A549 (cell line): ENCODE measurements at regions not wholly inside any gene's neighbourhood (a gene's known extent, or its start where the extent isn't known, plus 50 kb on each side); places are given as distances from the start of the nearest gene placed in this dataset.

ENCODE experiments used
- ATAC-seq, 2 experiments: fragments of 200-7000 bp in 1 of 2; fragments of >200 bp in 1 of 2; cut with Nextera tagmentation in 1 of 2; cut with Tn5 transposase in 1 of 2; 3 replicates each; pipeline versions ENCODE4 v1.8.0 to v1.9.1; 2018 to 2020; ENCODE audit warnings: mild to moderate bottlenecking in 1 of 2, moderate library complexity in 1 of 2
- CTCF ChIA-PET: fragments of 300-600 bp; sonication (Branson Sonifier 250); formaldehyde crosslinking; extraction: SDS; loops from one replicate; lab custom pipeline; 2021; ENCODE audit warnings: antibody characterized with exemption, inconsistent platforms; lab: Yijun Ruan, JAX
- POLR2A ChIA-PET: fragments of 350-600 bp; formaldehyde crosslinking; extraction: SDS; loops from one replicate; lab custom pipeline; 2021; ENCODE audit warnings: antibody characterized with exemption, inconsistent platforms; lab: Yijun Ruan, JAX
- DNase-seq, 2 experiments: peaks; one replicate each; pipeline versions ENCODE4 v3.0.0 to v3.0.0-alpha.2; 2011 to 2016; ENCODE audit warnings: low read depth in 1 of 2, low spot score in 1 of 2
- FAIRE-seq: peaks from 2 replicates; lab custom pipeline; 2011; peaks lifted over from hg19 to GRCh38; lab: Jason Lieb, UNC
- H3K27ac ChIP-seq, 2 experiments: fragments of >200 bp; sonication (Bioruptor Twin); formaldehyde crosslinking; 3 replicates each; pipeline ENCODE4 v1.5.1; 2016 to 2017
- H3K4me1 ChIP-seq: fragments of >200 bp; sonication (Bioruptor Twin); formaldehyde crosslinking; 3 replicates; pipeline ENCODE4 v1.6.1; 2016
- H3K4me2 ChIP-seq: fragments of >200 bp; sonication (Bioruptor Twin); formaldehyde crosslinking; 3 replicates; pipeline ENCODE4 v1.6.1; 2016
- H3K4me3 ChIP-seq: fragments of >200 bp; sonication (Bioruptor Twin); formaldehyde crosslinking; 3 replicates; pipeline ENCODE4 v1.5.1; 2016
- H3K9me3 ChIP-seq: fragments of >200 bp; sonication (Bioruptor Twin); formaldehyde crosslinking; 3 replicates; pipeline ENCODE4 v1.6.1; 2016
- BHLHE40 ChIP-seq: IDR thresholded peaks from 2 replicates; pipeline ENCODE4 v1.6.1; 2012; ENCODE audit warnings: low read depth, low read length, inconsistent platforms
- CBX8 ChIP-seq: fragments of 200-600 bp; sonication (generic); IDR thresholded peaks from 2 replicates; pipeline ENCODE4 v1.6.1; 2016
- CEBPB ChIP-seq, 2 experiments: fragments of >200 bp in 1 of 2; sonication (Bioruptor Twin) in 1 of 2; formaldehyde crosslinking in 1 of 2; IDR thresholded peaks; 2 replicates each; pipeline ENCODE4 v1.6.1; 2012 to 2016
- CHD4 ChIP-seq: fragments of 200-600 bp; sonication (generic); IDR thresholded peaks from 2 replicates; pipeline ENCODE4 v1.6.1; 2016; ENCODE audit warnings: antibody characterized with exemption, mild to moderate bottlenecking, borderline replicate concordance
- E2F6 ChIP-seq: IDR thresholded peaks from 2 replicates; pipeline ENCODE4 v1.6.1; 2012; ENCODE audit warnings: low read depth, borderline replicate concordance
- EHF ChIP-seq: fragments of 250-450 bp; sonication (Bioruptor Pico); IDR thresholded peaks from 2 replicates; pipeline ENCODE4 v1.5.0; 2020; ENCODE audit warnings: mild to moderate bottlenecking
- EHMT2 ChIP-seq: fragments of 200-600 bp; sonication (generic); IDR thresholded peaks from 2 replicates; pipeline ENCODE4 v1.6.1; 2016; ENCODE audit warnings: antibody characterized with exemption, low read depth, mild to moderate bottlenecking, moderate library complexity
- FOSB ChIP-seq: fragments of 250-450 bp; sonication (Bioruptor Pico); IDR thresholded peaks from 2 replicates; pipeline ENCODE4 v1.5.0; 2020; ENCODE audit warnings: mild to moderate bottlenecking, moderate library complexity
- FOXS1 ChIP-seq: fragments of 250-450 bp; sonication (Bioruptor Pico); IDR thresholded peaks from 2 replicates; pipeline ENCODE4 v1.5.0; 2020; ENCODE audit warnings: mild to moderate bottlenecking, moderate library complexity
- HOXB5 ChIP-seq: fragments of 250-450 bp; sonication (Bioruptor Pico); IDR thresholded peaks from 2 replicates; pipeline ENCODE4 v1.5.0; 2020; ENCODE audit warnings: mild to moderate bottlenecking, moderate library complexity
- JUN ChIP-seq, 2 experiments: fragments of >200 bp; sonication (Bioruptor Twin); formaldehyde crosslinking; IDR thresholded peaks; 2 replicates in 1 of 2; 3 replicates in 1 of 2; pipeline ENCODE4 v1.6.1; 2016 to 2017
- MAFK ChIP-seq: fragments of 450-650 bp; IDR thresholded peaks from 2 replicates; pipeline ENCODE4 v1.6.1; 2014; ENCODE audit not compliant: partially characterized antibody
- NPAS2 ChIP-seq: fragments of 250-450 bp; sonication (Bioruptor Pico); IDR thresholded peaks from 2 replicates; pipeline ENCODE4 v1.8.0; 2022; ENCODE audit warnings: mild to moderate bottlenecking, moderate library complexity, borderline replicate concordance
- NR3C1 ChIP-seq: fragments of >200 bp; sonication (Bioruptor Twin); formaldehyde crosslinking; IDR thresholded peaks from 3 replicates; pipeline ENCODE4 v1.6.1; 2017
- PHF8 ChIP-seq: fragments of 200-600 bp; sonication (generic); IDR thresholded peaks from 2 replicates; pipeline ENCODE4 v1.6.1; 2016; ENCODE audit warnings: low read depth, mild to moderate bottlenecking, antibody characterized with exemption, moderate library complexity, borderline replicate concordance
- RAD21 ChIP-seq, 2 experiments: fragments of >200 bp in 1 of 2; sonication (Bioruptor Twin) in 1 of 2; formaldehyde crosslinking in 1 of 2; IDR thresholded peaks in 1 of 2; conservative IDR thresholded peaks in 1 of 2; 2 replicates in 1 of 2; 3 replicates in 1 of 2; pipeline ENCODE4 v1.6.1; 2012 to 2018; ENCODE audit warnings: inconsistent platforms in 1 of 2
- RARB ChIP-seq: fragments of 250-450 bp; sonication (Bioruptor Pico); IDR thresholded peaks from 2 replicates; pipeline ENCODE4 v1.8.0; 2021; ENCODE audit warnings: mild to moderate bottlenecking, moderate library complexity
- RFX5 ChIP-seq: fragments of 450-650 bp; IDR thresholded peaks from 2 replicates; pipeline ENCODE4 v1.7.1; 2014; ENCODE audit warnings: antibody characterized with exemption, mild to moderate bottlenecking, moderate library complexity
- RNF2 ChIP-seq: fragments of 200-600 bp; sonication (generic); IDR thresholded peaks from 2 replicates; pipeline ENCODE4 v1.6.1; 2016; ENCODE audit warnings: low read depth, mild to moderate bottlenecking, antibody characterized with exemption, moderate library complexity, borderline replicate concordance
- SREBF2 ChIP-seq: fragments of 450-650 bp; IDR thresholded peaks from 2 replicates; pipeline ENCODE4 v1.6.1; 2014; ENCODE audit warnings: mild to moderate bottlenecking, moderate library complexity
- TFCP2L1 ChIP-seq: fragments of 250-450 bp; sonication (Bioruptor Pico); IDR thresholded peaks from 2 replicates; pipeline ENCODE4 v1.5.0; 2021; ENCODE audit warnings: mild to moderate bottlenecking
- USF2 ChIP-seq: fragments of 450-650 bp; IDR thresholded peaks from 2 replicates; pipeline ENCODE4 v1.6.1; 2014; ENCODE audit warnings: antibody characterized with exemption
- WGBS: methylation state at CpG from one replicate; pipeline ENCODE4 v1.1.6; 2017; ENCODE audit errors: missing lambda C conversion rate; 5-methylcytosine and 5-hydroxymethylcytosine counted together
- TF ChIP-seq, protein P1 (sequence below): fragments of 150-350 bp; IDR thresholded peaks from 2 replicates; pipeline ENCODE4 v1.6.1; 2014; ENCODE audit warnings: low read depth, mild to moderate bottlenecking, low read length
- TF ChIP-seq, protein P2 (sequence below): fragments of 250-450 bp; sonication (Bioruptor Pico); IDR thresholded peaks from 2 replicates; pipeline ENCODE4 v1.5.0; 2020; ENCODE audit warnings: low read depth, mild to moderate bottlenecking, moderate library complexity
- TF ChIP-seq, protein P3 (sequence below): fragments of 200-600 bp; sonication (generic); IDR thresholded peaks from 2 replicates; pipeline ENCODE4 v1.6.1; 2016; ENCODE audit warnings: antibody characterized with exemption, mild to moderate bottlenecking, moderate library complexity
- TF ChIP-seq, protein P4 (sequence below): IDR thresholded peaks from 2 replicates; pipeline ENCODE4 v1.6.1; 2012

DNA sequence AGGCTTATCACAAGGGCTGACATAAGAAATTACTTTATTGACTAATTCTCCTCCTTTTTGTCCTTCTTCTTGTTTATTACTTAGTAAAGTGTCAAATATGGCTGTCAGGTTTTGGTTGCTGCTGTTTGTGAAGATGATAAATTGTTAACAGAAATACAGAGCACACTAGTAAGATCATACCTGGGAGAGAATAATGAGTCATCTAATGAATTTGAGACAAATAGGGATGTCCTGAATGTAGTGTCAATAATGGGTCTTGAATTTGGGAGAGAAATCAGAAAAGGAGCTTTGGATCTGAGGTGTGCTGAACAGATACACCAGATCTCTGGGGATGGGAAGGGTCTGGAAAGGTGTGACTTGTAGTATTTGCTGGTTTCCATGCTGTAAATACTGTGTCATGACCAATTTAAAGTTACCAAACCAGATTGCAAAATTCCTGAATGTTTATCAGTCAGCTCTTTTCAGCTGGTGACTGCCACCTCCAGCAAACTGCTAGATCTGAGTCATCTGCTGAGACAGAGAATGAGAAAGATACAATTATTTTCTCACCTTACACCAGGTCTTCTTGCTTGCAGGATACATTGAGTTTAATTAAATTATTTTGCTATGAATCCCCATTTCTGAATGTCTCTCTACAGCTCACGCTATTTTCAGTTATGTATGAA, 76.7 kb upstream of the SATB1 start:
- 3% methylated on average over 1 of the region's 1 CpG for WGBS
- CTCF ChIA-PET, result no interaction called here
- FAIRE-seq, result no peak

GRCh38 chr3:18500322-18500721, 75.2 kb upstream of the SATB1 start:
- ChIA-PET POLR2A (no interaction called here), CTCF (no interaction called here)
- FAIRE-seq (no peak), DNase-seq (no peak), ATAC-seq (no peak)
- no peak for TF ChIP-seq RNF2
- no peak for TF ChIP-seq TFCP2L1 (CRISPR knock-in tag)
- TF ChIP-seq FOXS1 (CRISPR knock-in tag), result no peak
- TF ChIP-seq, protein P1, sequence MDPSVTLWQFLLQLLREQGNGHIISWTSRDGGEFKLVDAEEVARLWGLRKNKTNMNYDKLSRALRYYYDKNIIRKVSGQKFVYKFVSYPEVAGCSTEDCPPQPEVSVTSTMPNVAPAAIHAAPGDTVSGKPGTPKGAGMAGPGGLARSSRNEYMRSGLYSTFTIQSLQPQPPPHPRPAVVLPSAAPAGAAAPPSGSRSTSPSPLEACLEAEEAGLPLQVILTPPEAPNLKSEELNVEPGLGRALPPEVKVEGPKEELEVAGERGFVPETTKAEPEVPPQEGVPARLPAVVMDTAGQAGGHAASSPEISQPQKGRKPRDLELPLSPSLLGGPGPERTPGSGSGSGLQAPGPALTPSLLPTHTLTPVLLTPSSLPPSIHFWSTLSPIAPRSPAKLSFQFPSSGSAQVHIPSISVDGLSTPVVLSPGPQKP, result no peak
- no peak for TF ChIP-seq RFX5
- no peak for TF ChIP-seq RAD21 (conservative IDR thresholded peaks at IDR 0.05 in 1 of 2, IDR thresholded peaks at IDR 0.05 in 1 of 2)
- TF ChIP-seq MAFK, result no peak
- TF ChIP-seq BHLHE40, result no peak
- 0% methylated on average over 2 of the region's 2 CpGs for WGBS
- no peaks in the 10 kb centered on the region for H3K9me3 ChIP-seq
- H3K4me2 ChIP-seq, result no peak overlapping the region
- H3K4me1 ChIP-seq, result no peaks in the 10 kb centered on the region
- H3K4me3 ChIP-seq, result no peak overlapping the region
- no peak overlapping the region for H3K27ac ChIP-seq

More for the DNA sequence above, 76.7 kb upstream of the SATB1 start:
- ATAC-seq (no peak), DNase-seq (no peak)
- POLR2A ChIA-PET, result no interaction called here
- Histone ChIP-seq H3K27ac (no peak overlapping the region), H3K4me1 (no peaks in the 10 kb centered on the region), H3K4me2 (no peak overlapping the region), H3K4me3 (no peak overlapping the region), H3K9me3 (no peaks in the 10 kb centered on the region)
- TF ChIP-seq NPAS2 (CRISPR knock-in tag) (no peak), USF2 (no peak), EHF (CRISPR knock-in tag) (no peak), E2F6 (no peak), NR3C1 (no peak), RNF2 (no peak), HOXB5 (CRISPR knock-in tag) (no peak), FOXS1 (CRISPR knock-in tag) (no peak), EHMT2 (no peak), JUN (IDR thresholded peaks at IDR 0.05) (no peak), FOSB (CRISPR knock-in tag) (no peak), RARB (CRISPR knock-in tag) (no peak), PHF8 (no peak), CHD4 (no peak), SREBF2 (no peak), CBX8 (no peak), CEBPB (IDR thresholded peaks at IDR 0.05) (no peak)
- TF ChIP-seq, protein P2, sequence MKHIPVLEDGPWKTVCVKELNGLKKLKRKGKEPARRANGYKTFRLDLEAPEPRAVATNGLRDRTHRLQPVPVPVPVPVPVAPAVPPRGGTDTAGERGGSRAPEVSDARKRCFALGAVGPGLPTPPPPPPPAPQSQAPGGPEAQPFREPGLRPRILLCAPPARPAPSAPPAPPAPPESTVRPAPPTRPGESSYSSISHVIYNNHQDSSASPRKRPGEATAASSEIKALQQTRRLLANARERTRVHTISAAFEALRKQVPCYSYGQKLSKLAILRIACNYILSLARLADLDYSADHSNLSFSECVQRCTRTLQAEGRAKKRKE (CRISPR knock-in tag), result no peak
- TF ChIP-seq, protein P3, sequence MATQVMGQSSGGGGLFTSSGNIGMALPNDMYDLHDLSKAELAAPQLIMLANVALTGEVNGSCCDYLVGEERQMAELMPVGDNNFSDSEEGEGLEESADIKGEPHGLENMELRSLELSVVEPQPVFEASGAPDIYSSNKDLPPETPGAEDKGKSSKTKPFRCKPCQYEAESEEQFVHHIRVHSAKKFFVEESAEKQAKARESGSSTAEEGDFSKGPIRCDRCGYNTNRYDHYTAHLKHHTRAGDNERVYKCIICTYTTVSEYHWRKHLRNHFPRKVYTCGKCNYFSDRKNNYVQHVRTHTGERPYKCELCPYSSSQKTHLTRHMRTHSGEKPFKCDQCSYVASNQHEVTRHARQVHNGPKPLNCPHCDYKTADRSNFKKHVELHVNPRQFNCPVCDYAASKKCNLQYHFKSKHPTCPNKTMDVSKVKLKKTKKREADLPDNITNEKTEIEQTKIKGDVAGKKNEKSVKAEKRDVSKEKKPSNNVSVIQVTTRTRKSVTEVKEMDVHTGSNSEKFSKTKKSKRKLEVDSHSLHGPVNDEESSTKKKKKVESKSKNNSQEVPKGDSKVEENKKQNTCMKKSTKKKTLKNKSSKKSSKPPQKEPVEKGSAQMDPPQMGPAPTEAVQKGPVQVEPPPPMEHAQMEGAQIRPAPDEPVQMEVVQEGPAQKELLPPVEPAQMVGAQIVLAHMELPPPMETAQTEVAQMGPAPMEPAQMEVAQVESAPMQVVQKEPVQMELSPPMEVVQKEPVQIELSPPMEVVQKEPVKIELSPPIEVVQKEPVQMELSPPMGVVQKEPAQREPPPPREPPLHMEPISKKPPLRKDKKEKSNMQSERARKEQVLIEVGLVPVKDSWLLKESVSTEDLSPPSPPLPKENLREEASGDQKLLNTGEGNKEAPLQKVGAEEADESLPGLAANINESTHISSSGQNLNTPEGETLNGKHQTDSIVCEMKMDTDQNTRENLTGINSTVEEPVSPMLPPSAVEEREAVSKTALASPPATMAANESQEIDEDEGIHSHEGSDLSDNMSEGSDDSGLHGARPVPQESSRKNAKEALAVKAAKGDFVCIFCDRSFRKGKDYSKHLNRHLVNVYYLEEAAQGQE, result no peak
- TF ChIP-seq, protein P4, sequence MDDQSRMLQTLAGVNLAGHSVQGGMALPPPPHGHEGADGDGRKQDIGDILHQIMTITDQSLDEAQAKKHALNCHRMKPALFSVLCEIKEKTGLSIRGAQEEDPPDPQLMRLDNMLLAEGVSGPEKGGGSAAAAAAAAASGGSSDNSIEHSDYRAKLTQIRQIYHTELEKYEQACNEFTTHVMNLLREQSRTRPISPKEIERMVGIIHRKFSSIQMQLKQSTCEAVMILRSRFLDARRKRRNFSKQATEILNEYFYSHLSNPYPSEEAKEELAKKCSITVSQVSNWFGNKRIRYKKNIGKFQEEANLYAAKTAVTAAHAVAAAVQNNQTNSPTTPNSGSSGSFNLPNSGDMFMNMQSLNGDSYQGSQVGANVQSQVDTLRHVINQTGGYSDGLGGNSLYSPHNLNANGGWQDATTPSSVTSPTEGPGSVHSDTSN, result no peak
